ENCODE measurements at regions not wholly inside any gene's neighbourhood (a gene's known extent, or its start where the extent isn't known, plus 50 kb on each side); places are given as distances from the start of the nearest gene placed in this dataset.

DNA sequence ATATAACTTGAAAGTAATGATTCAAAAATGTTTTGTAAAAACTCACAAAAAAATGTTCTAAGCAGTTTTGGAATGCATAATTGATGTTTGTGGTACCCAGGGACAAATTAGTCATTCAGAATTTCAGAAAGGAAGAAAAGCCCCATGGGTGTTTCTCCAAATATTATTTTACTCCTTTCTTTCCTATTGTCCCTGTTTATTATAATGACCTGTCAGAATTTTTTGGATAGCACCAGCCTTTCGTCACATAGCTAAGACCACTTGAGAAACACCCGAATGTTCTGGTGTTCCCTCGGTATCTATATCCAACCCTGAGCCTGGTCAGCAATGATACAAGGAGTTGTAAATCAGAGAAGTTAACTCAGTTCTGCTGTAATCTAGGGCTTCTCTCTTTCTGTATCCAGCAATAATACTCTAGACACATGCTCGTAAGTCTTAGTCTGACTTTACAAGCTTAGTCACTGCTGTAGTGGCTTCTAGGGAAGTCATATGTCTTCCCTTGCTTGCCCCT is 64.8 kb upstream of the MEOX2 start:
- no peak for DNase-seq (ENCODE audit: low spot score)

DNA sequence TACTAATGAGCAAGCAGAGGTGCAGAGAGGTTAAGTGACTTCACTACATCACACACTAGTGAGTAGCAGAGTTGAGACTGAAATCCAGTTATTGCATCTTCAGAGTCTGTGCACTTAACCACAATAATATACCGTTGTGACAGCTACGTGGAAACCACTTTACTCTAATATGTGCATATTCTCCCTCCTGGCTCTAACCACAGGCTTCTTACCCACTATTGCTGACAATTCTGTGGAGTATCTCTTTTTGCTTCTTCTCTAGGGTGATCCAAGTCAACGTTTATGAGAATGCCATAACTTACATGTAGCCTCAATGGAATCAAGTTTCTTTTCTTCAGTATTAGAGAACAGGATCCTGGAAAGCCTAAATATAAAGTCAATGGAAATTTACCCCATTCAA is 64.2 kb upstream of the MEOX2 start:
- DNase-seq (ENCODE audit: low spot score), result no peak

DNA sequence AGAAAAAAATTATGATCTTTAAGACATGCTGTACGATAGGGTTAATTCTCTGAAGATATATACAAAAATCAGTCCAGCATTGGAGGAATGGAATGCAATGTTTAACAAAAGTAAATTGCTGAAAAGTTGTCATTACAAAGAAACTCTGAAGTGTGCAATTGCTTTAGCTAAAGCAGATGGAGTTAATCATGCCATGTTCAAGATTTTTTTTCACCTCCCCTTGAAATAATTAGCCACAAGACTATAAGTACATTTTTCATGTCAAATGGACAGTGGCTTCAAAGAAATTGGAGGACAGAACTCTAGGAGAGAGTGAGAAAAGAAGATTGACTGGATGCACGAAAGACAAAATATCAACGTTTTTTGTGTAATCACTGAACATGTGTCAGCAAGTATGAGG is 63.1 kb upstream of the MEOX2 start:
- no peak for DNase-seq (ENCODE audit: low spot score)

DNA sequence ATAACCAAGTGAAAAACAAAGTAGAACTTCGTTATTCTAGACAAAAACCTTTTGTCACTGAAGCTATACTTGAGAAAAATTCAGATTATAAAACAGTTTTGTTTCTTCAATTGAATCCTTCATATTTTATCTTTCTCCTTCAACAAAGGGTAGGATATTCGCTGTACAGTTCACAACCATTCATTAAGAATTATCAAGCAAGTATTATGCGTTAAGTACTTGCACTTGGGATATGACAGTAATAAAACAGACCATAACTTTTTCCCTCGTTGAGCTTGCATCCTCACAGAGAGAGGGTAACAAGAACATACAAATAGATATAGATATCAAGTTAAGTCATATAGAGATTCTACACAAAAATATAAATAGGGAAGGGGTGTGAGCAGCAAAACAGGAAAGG is 61.2 kb upstream of the MEOX2 start:
- no peak for DNase-seq (ENCODE audit: low spot score)

DNA sequence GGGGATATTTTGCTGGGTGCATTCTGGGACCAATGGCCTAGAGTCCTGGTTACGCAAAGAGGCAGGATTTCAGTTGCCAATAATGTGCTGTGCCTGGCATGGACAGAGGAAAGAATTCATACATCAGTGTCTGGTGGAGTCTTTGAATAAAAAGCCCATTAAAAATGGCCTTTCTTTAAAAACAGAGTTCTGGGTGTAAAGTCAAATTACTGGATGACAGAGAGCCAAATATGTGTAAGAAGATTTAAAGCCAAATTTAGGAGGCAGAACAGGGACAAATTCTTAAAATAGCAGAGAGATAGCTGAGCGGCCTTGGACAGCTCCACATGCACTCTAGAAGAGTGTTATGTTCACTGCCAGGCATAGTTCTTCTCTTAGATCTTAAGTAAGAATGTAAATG is 60.8 kb upstream of the MEOX2 start:
- DNase-seq (ENCODE audit: low spot score), result no peak

DNA sequence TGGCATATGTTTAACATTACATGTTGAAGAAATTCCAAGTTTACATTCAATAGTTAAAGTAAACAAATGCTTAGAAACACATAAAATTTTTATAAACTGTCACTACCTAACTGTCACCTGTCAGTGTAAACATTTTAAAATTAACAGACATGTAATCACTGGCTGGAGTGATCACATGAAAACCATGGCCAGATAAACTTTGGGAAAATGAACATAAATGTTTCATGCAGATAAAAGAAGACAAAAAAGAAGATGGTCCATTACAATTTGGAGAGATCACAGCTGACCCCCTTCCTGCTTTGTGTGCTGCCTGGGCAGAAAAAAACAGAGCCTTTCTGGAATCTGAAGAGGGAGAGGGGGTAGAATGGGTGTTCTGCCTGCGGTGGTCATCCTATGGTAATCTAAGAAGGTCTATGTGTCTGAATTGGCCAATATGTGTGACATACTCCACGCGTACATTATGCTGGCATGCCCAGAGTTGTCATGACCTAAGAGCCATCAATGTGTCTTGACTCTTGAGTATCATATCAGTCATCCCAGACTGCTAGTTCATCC is 57.5 kb upstream of the MEOX2 start:
- no peak for DNase-seq (ENCODE audit: low spot score)

DNA sequence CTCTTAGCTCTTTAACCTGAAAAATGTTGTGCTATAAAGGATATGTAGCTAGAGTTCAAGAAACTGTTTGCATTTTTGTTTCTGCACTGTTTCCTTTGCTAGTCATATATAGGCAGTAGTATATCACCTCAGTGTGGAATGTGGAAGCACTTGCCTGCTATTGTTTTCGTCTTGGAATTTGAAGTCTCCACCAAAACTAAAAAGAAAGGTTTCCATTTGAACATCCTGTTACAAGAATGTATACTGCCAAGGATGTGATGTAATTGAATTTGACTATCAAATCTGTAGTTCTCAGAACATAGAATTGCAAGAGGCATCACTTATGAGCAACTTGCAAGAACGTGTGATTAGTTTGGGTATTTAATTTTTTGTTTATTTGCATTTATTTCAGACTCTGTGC is 51.1 kb upstream of the MEOX2 start:
- no peak for DNase-seq (ENCODE audit: low spot score)

Measured in D341Med (cell line).